ENCODE measurements at regions not wholly inside any gene's neighbourhood (a gene's known extent, or its start where the extent isn't known, plus 50 kb on each side); places are given as distances from the start of the nearest gene placed in this dataset.
A peak's percentile ranks its signal among the peaks of the same experiment; 100 is the strongest.

- Histone ChIP-seq H3K36me3 (ENCODE audit: control insufficient read depth, insufficient read depth, low read length) (no peaks in the 10 kb centered on the region), H3K4me2 (ENCODE audit: extremely low read depth, insufficient read depth, low read length) (no peak overlapping the region), H3K4me1 (ENCODE audit: control insufficient read depth, extremely low read depth, insufficient read depth, low read length) (no peaks in the 10 kb centered on the region), H3K27ac (ENCODE audit: insufficient read depth, low read length) (no peak overlapping the region), H3K27me3 (ENCODE audit: control insufficient read depth, insufficient read depth, low read length) (no peaks in the 10 kb centered on the region), H3K9ac (ENCODE audit: insufficient read depth, low read length) (no peak overlapping the region), H4K20me1 (ENCODE audit: control insufficient read depth, extremely low read depth, insufficient read depth, low read length) (peaks cover 3% of the 10 kb centered on the region), H2AFZ (ENCODE audit: low read length) (no peak overlapping the region), H3K4me3 (replicated peaks in 1 of 4; ENCODE audit: control extremely low read depth in 1 of 4, insufficient read depth in 1 of 4, low read depth in 3 of 4, low read length in 4 of 4) (no peak overlapping the region), H3K79me2 (ENCODE audit: control insufficient read depth, insufficient read depth, low read length) (no peaks in the 10 kb centered on the region), H3K9me3 (ENCODE audit: control insufficient read depth, insufficient read depth, low read depth, low read length) (no peaks in the 10 kb centered on the region)
- no peak for TF ChIP-seq EZH2 (IDR thresholded peaks at IDR 0.05; ENCODE audit: low read length, missing control alignments)
- no peak for TF ChIP-seq CTCF (conservative IDR thresholded peaks at IDR 0.05 in 1 of 2, IDR thresholded peaks at IDR 0.05 in 1 of 2; ENCODE audit: low read depth in 1 of 2, low read length in 2 of 2)
- peak; percentile 17 to 79 for DNase-seq (ENCODE audit: low read depth in 2 of 2)
Measured at GRCh38 chr9:78118742-78119473, 87.3 kb upstream of the GNAQ start.

- TF ChIP-seq CTCF (conservative IDR thresholded peaks at IDR 0.05 in 1 of 2, IDR thresholded peaks at IDR 0.05 in 1 of 2; ENCODE audit: low read depth in 1 of 2, low read length in 2 of 2) (peak; percentile 30 to 43), EZH2 (IDR thresholded peaks at IDR 0.05; ENCODE audit: low read length, missing control alignments) (no peak)
- H3K27ac ChIP-seq (ENCODE audit: insufficient read depth, low read length) = no peak overlapping the region
- H2AFZ ChIP-seq (ENCODE audit: low read length) = no peak overlapping the region
- DNase-seq (ENCODE audit: low read depth in 2 of 2) = no peak
- peaks cover 3% of the 10 kb centered on the region for H4K20me1 ChIP-seq (ENCODE audit: control insufficient read depth, extremely low read depth, insufficient read depth, low read length)
- H3K36me3 ChIP-seq (ENCODE audit: control insufficient read depth, insufficient read depth, low read length) = no peaks in the 10 kb centered on the region
- no peaks in the 10 kb centered on the region for H3K27me3 ChIP-seq (ENCODE audit: control insufficient read depth, insufficient read depth, low read length)
- H3K9ac ChIP-seq (ENCODE audit: insufficient read depth, low read length) = no peak overlapping the region
- H3K4me2 ChIP-seq (ENCODE audit: extremely low read depth, insufficient read depth, low read length) = no peak overlapping the region
- H3K4me1 ChIP-seq (ENCODE audit: control insufficient read depth, extremely low read depth, insufficient read depth, low read length) = no peaks in the 10 kb centered on the region
- H3K9me3 ChIP-seq (ENCODE audit: control insufficient read depth, insufficient read depth, low read depth, low read length) = no peaks in the 10 kb centered on the region
- no peaks in the 10 kb centered on the region for H3K79me2 ChIP-seq (ENCODE audit: control insufficient read depth, insufficient read depth, low read length)
- no peak overlapping the region for H3K4me3 ChIP-seq (replicated peaks in 1 of 4; ENCODE audit: control extremely low read depth in 1 of 4, insufficient read depth in 1 of 4, low read depth in 3 of 4, low read length in 4 of 4)
Measured at GRCh38 chr9:78115073-78115472, 83.5 kb upstream of the GNAQ start.

GRCh38 chr9:78114581-78114980 is 83.0 kb upstream of the GNAQ start:
- TF ChIP-seq CTCF (conservative IDR thresholded peaks at IDR 0.05 in 1 of 2, IDR thresholded peaks at IDR 0.05 in 1 of 2; ENCODE audit: low read depth in 1 of 2, low read length in 2 of 2) (no peak), EZH2 (IDR thresholded peaks at IDR 0.05; ENCODE audit: low read length, missing control alignments) (no peak)
- no peaks in the 10 kb centered on the region for H3K79me2 ChIP-seq (ENCODE audit: control insufficient read depth, insufficient read depth, low read length)
- H3K4me2 ChIP-seq (ENCODE audit: extremely low read depth, insufficient read depth, low read length) = no peak overlapping the region
- peaks cover 3% of the 10 kb centered on the region for H4K20me1 ChIP-seq (ENCODE audit: control insufficient read depth, extremely low read depth, insufficient read depth, low read length)
- no peaks in the 10 kb centered on the region for H3K36me3 ChIP-seq (ENCODE audit: control insufficient read depth, insufficient read depth, low read length)
- no peaks in the 10 kb centered on the region for H3K9me3 ChIP-seq (ENCODE audit: control insufficient read depth, insufficient read depth, low read depth, low read length)
- no peak overlapping the region for H3K9ac ChIP-seq (ENCODE audit: insufficient read depth, low read length)
- no peak overlapping the region for H3K27ac ChIP-seq (ENCODE audit: insufficient read depth, low read length)
- no peak overlapping the region for H3K4me3 ChIP-seq (replicated peaks in 1 of 4; ENCODE audit: control extremely low read depth in 1 of 4, insufficient read depth in 1 of 4, low read depth in 3 of 4, low read length in 4 of 4)
- no peaks in the 10 kb centered on the region for H3K4me1 ChIP-seq (ENCODE audit: control insufficient read depth, extremely low read depth, insufficient read depth, low read length)
- no peak for DNase-seq (ENCODE audit: low read depth in 2 of 2)
- H2AFZ ChIP-seq (ENCODE audit: low read length) = no peak overlapping the region
- no peaks in the 10 kb centered on the region for H3K27me3 ChIP-seq (ENCODE audit: control insufficient read depth, insufficient read depth, low read length)
